ENCODE measurements at regions not wholly inside any gene's neighbourhood (a gene's known extent, or its start where the extent isn't known, plus 50 kb on each side); places are given as distances from the start of the nearest gene placed in this dataset.

DNA sequence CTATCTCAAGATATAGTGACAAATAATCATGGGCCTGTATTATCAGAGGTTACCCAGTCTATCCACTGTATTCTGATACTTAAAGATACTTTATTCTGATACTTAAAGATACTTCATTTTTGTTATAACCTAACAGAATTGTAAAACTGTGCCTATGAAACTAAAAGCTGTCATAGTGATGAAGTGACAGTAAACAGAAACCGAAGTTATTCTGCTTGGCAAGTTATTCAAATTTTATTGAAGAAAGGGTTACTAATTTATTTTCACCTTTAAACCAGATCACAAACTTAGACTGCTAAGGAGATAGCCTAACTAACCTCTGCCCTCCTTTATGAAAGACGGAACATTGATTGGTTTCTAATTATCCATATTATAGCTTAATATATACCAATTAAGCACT is 604.6 kb upstream of the IMPG1 start:
- DNase-seq (ENCODE audit: low read depth) = no peak
- no peak overlapping the region for H3K4me3 ChIP-seq (ENCODE audit: low read depth, low read length)
- TF ChIP-seq, protein P1, sequence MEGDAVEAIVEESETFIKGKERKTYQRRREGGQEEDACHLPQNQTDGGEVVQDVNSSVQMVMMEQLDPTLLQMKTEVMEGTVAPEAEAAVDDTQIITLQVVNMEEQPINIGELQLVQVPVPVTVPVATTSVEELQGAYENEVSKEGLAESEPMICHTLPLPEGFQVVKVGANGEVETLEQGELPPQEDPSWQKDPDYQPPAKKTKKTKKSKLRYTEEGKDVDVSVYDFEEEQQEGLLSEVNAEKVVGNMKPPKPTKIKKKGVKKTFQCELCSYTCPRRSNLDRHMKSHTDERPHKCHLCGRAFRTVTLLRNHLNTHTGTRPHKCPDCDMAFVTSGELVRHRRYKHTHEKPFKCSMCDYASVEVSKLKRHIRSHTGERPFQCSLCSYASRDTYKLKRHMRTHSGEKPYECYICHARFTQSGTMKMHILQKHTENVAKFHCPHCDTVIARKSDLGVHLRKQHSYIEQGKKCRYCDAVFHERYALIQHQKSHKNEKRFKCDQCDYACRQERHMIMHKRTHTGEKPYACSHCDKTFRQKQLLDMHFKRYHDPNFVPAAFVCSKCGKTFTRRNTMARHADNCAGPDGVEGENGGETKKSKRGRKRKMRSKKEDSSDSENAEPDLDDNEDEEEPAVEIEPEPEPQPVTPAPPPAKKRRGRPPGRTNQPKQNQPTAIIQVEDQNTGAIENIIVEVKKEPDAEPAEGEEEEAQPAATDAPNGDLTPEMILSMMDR (IDR thresholded peaks at IDR 0.05; ENCODE audit: insufficient read depth, low read depth, low read length, missing control alignments) = no peak

- no peak for DNase-seq (ENCODE audit: low read depth)
- no peak overlapping the region for H3K4me3 ChIP-seq (ENCODE audit: low read depth, low read length)
- TF ChIP-seq, protein P1 (IDR thresholded peaks at IDR 0.05; ENCODE audit: insufficient read depth, low read depth, low read length, missing control alignments) = no peak
These were observed 599.3 kb upstream of the IMPG1 start for GRCh38 chr6:76671751-76672150.

GRCh38 chr6:76644231-76644630 is 571.8 kb upstream of the IMPG1 start:
- no peak for DNase-seq (ENCODE audit: low read depth)
- H3K4me3 ChIP-seq (ENCODE audit: low read depth, low read length) = no peak overlapping the region
- TF ChIP-seq, protein P1 (IDR thresholded peaks at IDR 0.05; ENCODE audit: insufficient read depth, low read depth, low read length, missing control alignments) = no peak

- DNase-seq (ENCODE audit: low read depth) = no peak
- H3K4me3 ChIP-seq (ENCODE audit: low read depth, low read length) = no peak overlapping the region
- TF ChIP-seq, protein P1 (IDR thresholded peaks at IDR 0.05; ENCODE audit: insufficient read depth, low read depth, low read length, missing control alignments) = no peak
These were observed 567.5 kb upstream of the IMPG1 start for GRCh38 chr6:76639941-76640340.

GRCh38 chr6:76634695-76635094 is 562.2 kb upstream of the IMPG1 start:
- no peak for DNase-seq (ENCODE audit: low read depth)
- no peak overlapping the region for H3K4me3 ChIP-seq (ENCODE audit: low read depth, low read length)
- TF ChIP-seq, protein P1 (IDR thresholded peaks at IDR 0.05; ENCODE audit: insufficient read depth, low read depth, low read length, missing control alignments) = no peak

DNA sequence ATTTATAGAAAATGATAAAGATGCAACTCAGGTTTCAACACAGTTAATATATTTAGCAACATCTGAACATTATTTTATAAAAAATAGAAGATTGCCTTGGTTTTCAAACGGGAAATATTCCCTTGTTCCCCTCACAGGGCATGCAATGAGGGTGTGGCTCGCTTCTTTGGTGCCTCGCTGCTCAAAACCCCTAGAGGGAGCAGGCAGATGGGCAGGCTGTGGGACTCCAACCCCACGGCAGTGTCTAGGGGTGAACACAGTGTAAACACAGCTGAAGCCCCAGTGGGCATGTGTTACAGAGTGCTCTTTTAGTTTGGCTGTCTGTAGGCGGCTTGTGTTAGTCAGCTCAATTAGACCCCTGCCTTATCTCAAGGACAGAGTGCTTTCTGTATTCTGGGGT is 560.8 kb upstream of the IMPG1 start:
- TF ChIP-seq, protein P1 (IDR thresholded peaks at IDR 0.05; ENCODE audit: insufficient read depth, low read depth, low read length, missing control alignments) = peak; percentile 5
- H3K4me3 ChIP-seq (ENCODE audit: low read depth, low read length) = no peak overlapping the region
- DNase-seq (ENCODE audit: low read depth) = no peak

DNA sequence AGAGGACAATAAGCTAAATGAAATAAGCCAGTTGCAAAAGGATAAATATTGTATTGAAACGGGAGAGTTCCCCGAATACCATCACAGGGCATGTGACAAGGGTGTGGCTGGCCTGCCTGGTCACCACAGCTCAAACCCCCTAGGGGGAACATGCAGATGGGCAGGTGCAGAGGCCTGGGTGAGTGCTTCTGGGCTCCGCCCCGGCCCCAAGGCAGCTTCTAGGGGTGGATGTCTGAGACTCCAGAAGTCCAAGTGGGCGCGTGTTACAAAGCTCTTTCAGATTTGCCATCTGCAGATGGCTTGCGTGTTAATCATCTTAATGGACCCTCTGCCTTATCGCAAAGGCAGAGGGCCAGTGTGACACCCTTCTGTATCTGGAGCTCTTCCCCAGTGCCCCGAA is 559.2 kb upstream of the IMPG1 start:
- DNase-seq (ENCODE audit: low read depth) = no peak
- TF ChIP-seq, protein P1 (IDR thresholded peaks at IDR 0.05; ENCODE audit: insufficient read depth, low read depth, low read length, missing control alignments) = no peak
- no peak overlapping the region for H3K4me3 ChIP-seq (ENCODE audit: low read depth, low read length)
